ENCODE measurements at regions not wholly inside any gene's neighbourhood (a gene's known extent, or its start where the extent isn't known, plus 50 kb on each side); places are given as distances from the start of the nearest gene placed in this dataset.
"Not testable (repeated sequence)": the region's sequence is repeated elsewhere in the genome, so short reads cannot be mapped to it uniquely, and the experiment has no call there.

GRCh38 chr1:221576268-221576667, 165.6 kb downstream of the DUSP10 start:
- in situ Hi-C loops (cut with MboI; ENCODE audit: low pct_unique_long_range_greater_than_20kb, low sequenced_read_pairs, unreplicated experiment): no loop called here
- no peak for TF ChIP-seq CTCF (IDR thresholded peaks at IDR 0.05; ENCODE audit: extremely low read depth, insufficient read depth, missing control alignments)
- no peak for DNase-seq (ENCODE audit: low spot score)

GRCh38 chr1:221583465-221583864, 158.4 kb downstream of the DUSP10 start:
- no peak for TF ChIP-seq CTCF (IDR thresholded peaks at IDR 0.05; ENCODE audit: extremely low read depth, insufficient read depth, missing control alignments)
- DNase-seq (ENCODE audit: low spot score): no peak
- in situ Hi-C loops (cut with MboI; ENCODE audit: low pct_unique_long_range_greater_than_20kb, low sequenced_read_pairs, unreplicated experiment): no loop called here

GRCh38 chr1:221587013-221587412, 154.9 kb downstream of the DUSP10 start:
- DNase-seq (ENCODE audit: low spot score); in situ Hi-C loops (cut with MboI; ENCODE audit: low pct_unique_long_range_greater_than_20kb, low sequenced_read_pairs, unreplicated experiment): not testable (repeated sequence)

DNA sequence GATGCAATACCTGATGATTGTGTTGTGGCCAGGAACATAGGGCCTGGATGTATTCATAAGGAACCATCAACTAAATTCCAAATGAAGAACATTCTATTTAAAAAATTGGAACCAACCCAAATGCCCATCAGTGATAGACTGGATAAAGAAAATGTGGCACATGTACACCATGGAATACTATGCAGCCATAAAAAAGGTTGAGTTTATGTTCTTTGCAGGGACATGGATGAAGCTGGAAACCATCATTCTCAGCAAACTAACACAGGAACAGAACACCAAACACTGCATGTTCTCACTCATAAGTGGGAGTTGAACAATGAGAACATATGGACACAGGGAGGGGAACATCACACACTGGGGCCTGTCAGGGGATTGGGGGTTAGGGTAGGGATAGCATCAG, 150.6 kb downstream of the DUSP10 start:
- DNase-seq (ENCODE audit: low spot score); in situ Hi-C loops (cut with MboI; ENCODE audit: low pct_unique_long_range_greater_than_20kb, low sequenced_read_pairs, unreplicated experiment): not testable (repeated sequence)

GRCh38 chr1:221594576-221594975, 147.3 kb downstream of the DUSP10 start:
- DNase-seq (ENCODE audit: low spot score): no peak
- in situ Hi-C loops (cut with MboI; ENCODE audit: low pct_unique_long_range_greater_than_20kb, low sequenced_read_pairs, unreplicated experiment): no loop called here
- no peak for TF ChIP-seq CTCF (IDR thresholded peaks at IDR 0.05; ENCODE audit: extremely low read depth, insufficient read depth, missing control alignments)

- no peak for DNase-seq (ENCODE audit: low spot score)
- in situ Hi-C loops (cut with MboI; ENCODE audit: low pct_unique_long_range_greater_than_20kb, low sequenced_read_pairs, unreplicated experiment): no loop called here
- TF ChIP-seq CTCF (IDR thresholded peaks at IDR 0.05; ENCODE audit: extremely low read depth, insufficient read depth, missing control alignments): no peak
Measured at GRCh38 chr1:221598122-221598521, 143.8 kb downstream of the DUSP10 start.

DNA sequence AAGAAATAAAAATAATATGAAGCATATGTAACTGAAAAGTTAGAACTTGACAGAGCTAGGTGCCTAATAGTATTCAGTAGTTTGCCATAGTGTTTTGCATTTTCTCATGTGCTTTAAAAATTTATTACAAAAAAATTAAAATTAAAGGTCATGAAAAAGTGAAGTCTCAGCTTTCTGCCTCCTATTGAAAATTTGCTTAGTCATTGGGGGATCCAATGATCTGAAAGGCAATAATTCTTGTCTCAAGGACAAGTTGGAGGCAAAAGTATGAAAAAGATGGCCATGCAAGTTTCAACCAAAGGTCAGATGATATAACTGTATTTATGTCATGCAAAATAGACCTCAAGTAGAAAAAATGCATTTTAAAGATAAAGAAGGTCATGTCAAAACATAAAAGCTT, 140.7 kb downstream of the DUSP10 start:
- in situ Hi-C loops (cut with MboI; ENCODE audit: low pct_unique_long_range_greater_than_20kb, low sequenced_read_pairs, unreplicated experiment): no loop called here
- no peak for TF ChIP-seq CTCF (IDR thresholded peaks at IDR 0.05; ENCODE audit: extremely low read depth, insufficient read depth, missing control alignments)
- no peak for DNase-seq (ENCODE audit: low spot score)

DNA sequence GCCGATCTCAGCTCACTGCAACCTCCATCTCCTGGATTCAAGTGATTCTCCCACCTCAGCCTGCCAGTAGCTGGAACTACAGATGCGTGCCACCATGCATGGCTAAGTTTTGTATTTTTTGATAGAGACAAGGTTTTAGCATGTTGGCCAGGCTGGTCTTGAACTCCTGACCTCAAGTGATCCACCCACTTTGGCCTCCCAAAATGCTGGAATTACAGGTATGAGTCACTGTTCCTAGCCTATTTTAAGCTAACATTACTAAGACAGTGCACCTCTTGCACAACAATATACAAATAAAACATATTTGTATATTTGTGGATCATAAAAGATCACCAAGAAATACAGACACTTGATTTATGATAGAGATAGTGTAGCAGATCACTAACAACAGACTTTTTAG, 139.1 kb downstream of the DUSP10 start:
- in situ Hi-C loops (cut with MboI; ENCODE audit: low pct_unique_long_range_greater_than_20kb, low sequenced_read_pairs, unreplicated experiment): no loop called here
- no peak for DNase-seq (ENCODE audit: low spot score)
- TF ChIP-seq CTCF (IDR thresholded peaks at IDR 0.05; ENCODE audit: extremely low read depth, insufficient read depth, missing control alignments): no peak

DNA sequence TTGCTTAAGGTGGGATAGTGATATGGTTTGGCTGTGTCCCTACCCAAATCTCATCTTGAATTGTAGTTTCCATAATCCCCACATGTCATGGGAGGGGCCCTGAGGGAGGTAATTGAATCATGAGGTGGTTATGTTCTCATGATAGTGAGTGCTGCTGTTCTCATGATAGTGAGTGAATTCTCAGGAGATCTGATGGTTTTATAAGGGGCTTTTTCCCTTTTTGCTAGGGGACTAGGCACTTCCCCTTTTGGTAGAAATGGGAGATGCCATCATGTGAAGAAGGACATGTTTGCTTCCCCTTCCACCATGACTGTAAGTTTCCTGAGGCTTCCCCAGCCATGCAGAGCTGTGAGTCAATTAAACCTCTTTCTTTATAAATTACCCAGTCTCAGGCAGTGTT, 137.5 kb downstream of the DUSP10 start:
- in situ Hi-C loops (cut with MboI; ENCODE audit: low pct_unique_long_range_greater_than_20kb, low sequenced_read_pairs, unreplicated experiment); DNase-seq (ENCODE audit: low spot score): not testable (repeated sequence)
